ENCODE measurements at regions not wholly inside any gene's neighbourhood (a gene's known extent, or its start where the extent isn't known, plus 50 kb on each side); places are given as distances from the start of the nearest gene placed in this dataset.

DNA sequence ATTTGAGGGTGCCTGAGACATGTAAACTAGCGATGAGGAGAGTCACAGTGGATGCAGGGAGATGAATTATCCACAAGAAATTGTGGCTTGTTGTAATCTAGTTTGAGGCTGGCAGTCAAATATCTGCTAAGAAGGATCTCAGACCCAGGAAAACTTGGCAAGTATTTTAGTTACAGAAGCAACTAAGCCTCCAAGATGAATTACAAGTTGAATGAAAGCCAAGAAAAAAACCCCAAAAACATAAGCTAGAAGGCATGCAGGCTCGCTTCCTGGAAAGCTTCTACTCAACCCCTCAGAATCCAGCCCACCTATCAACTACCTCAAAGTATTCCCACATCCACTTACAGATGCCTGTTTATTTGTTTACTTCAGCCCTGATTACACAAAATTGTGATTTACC, 696.9 kb downstream of the MAT2B start:
- Histone ChIP-seq H3K36me3 (ENCODE audit: control insufficient read depth in 2 of 2, extremely low read depth in 1 of 2, insufficient read depth in 2 of 2, low read length in 2 of 2) (no peaks in the 10 kb centered on the region), H3K27me3 (ENCODE audit: control insufficient read depth, extremely low read depth, insufficient read depth, low read length) (no peaks in the 10 kb centered on the region), H3K9me3 (ENCODE audit: control insufficient read depth, low read depth, low read length) (no peaks in the 10 kb centered on the region), H3K4me3 (ENCODE audit: control insufficient read depth in 2 of 3, extremely low read depth in 1 of 3, insufficient read depth in 2 of 3, low read depth in 1 of 3, low read length in 3 of 3) (no peak overlapping the region), H3K4me1 (ENCODE audit: control insufficient read depth, extremely low read depth, insufficient read depth, low read length) (no peaks in the 10 kb centered on the region), H3K9me1 (ENCODE audit: control insufficient read depth, extremely low read depth, insufficient read depth, low read length) (no peaks in the 10 kb centered on the region), H3K27ac (ENCODE audit: control insufficient read depth, insufficient read depth, low read length) (no peak overlapping the region), H3K4me2 (ENCODE audit: control insufficient read depth, extremely low read depth, insufficient read depth, low read depth, low read length) (no peak overlapping the region), H4K20me1 (ENCODE audit: control insufficient read depth, extremely low read depth, insufficient read depth, low read length) (no peaks in the 10 kb centered on the region), H3K9ac (ENCODE audit: control insufficient read depth, extremely low read depth, insufficient read depth, low read length) (no peak overlapping the region), H3K79me2 (ENCODE audit: control insufficient read depth, insufficient read depth, low read length) (no peaks in the 10 kb centered on the region), H2AFZ (ENCODE audit: control insufficient read depth, low read length) (no peak overlapping the region)
- TF ChIP-seq CTCF (optimal IDR thresholded peaks at IDR 0.05 in 1 of 3, IDR thresholded peaks at IDR 0.05 in 1 of 3, conservative IDR thresholded peaks at IDR 0.05 in 1 of 3; ENCODE audit: extremely low read depth in 1 of 3, insufficient read depth in 2 of 3, low read length in 3 of 3) = no peak
- no peak for TF ChIP-seq EZH2 (IDR thresholded peaks at IDR 0.05; ENCODE audit: low read length)
- DNase-seq (ENCODE audit: low read depth, low spot score) (no peak), FAIRE-seq (no peak)
- dilution Hi-C loops (cut with MboI; ENCODE audit: extremely low pct_ligation_motif_present, low sequenced_read_pairs) = no loop called here

DNA sequence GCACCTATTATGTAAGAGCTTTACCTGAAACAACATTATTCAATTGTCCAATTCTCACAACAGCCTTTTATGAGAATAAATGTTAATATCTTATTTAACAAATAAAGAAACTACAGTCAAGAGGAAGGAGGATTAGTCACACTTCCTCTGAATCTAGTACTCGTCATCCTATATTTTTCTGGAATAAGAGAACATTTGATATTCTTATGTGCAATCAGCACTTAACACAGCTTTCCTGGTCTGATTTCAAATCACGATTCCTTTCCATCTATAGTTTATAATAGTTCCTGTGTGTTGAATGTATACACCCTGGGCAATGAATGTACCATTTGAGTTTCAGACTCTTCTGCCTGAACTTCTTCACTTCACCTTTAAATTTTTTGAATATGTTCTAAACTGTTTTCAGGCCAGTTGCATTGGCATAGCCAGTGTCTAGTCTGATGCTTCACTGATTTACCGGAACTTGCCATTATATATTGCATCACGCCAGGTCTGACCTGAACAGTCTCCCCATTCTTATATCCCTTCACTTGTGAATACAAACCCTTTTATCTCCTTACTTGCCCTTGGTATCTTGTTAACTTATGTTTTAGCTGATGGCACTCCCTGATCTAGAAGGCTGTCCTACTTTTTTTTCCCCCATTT, 698.3 kb downstream of the MAT2B start:
- FAIRE-seq (no peak), DNase-seq (ENCODE audit: low read depth, low spot score) (no peak)
- Histone ChIP-seq H3K4me2 (ENCODE audit: control insufficient read depth, extremely low read depth, insufficient read depth, low read depth, low read length) (no peak overlapping the region), H3K4me3 (ENCODE audit: control insufficient read depth in 2 of 3, extremely low read depth in 1 of 3, insufficient read depth in 2 of 3, low read depth in 1 of 3, low read length in 3 of 3) (no peak overlapping the region), H4K20me1 (ENCODE audit: control insufficient read depth, extremely low read depth, insufficient read depth, low read length) (no peaks in the 10 kb centered on the region), H3K27ac (ENCODE audit: control insufficient read depth, insufficient read depth, low read length) (no peak overlapping the region), H2AFZ (ENCODE audit: control insufficient read depth, low read length) (no peak overlapping the region), H3K27me3 (ENCODE audit: control insufficient read depth, extremely low read depth, insufficient read depth, low read length) (no peaks in the 10 kb centered on the region), H3K36me3 (ENCODE audit: control insufficient read depth in 2 of 2, extremely low read depth in 1 of 2, insufficient read depth in 2 of 2, low read length in 2 of 2) (no peaks in the 10 kb centered on the region), H3K79me2 (ENCODE audit: control insufficient read depth, insufficient read depth, low read length) (no peaks in the 10 kb centered on the region), H3K9ac (ENCODE audit: control insufficient read depth, extremely low read depth, insufficient read depth, low read length) (no peak overlapping the region), H3K9me1 (ENCODE audit: control insufficient read depth, extremely low read depth, insufficient read depth, low read length) (no peaks in the 10 kb centered on the region), H3K9me3 (ENCODE audit: control insufficient read depth, low read depth, low read length) (no peaks in the 10 kb centered on the region), H3K4me1 (ENCODE audit: control insufficient read depth, extremely low read depth, insufficient read depth, low read length) (no peaks in the 10 kb centered on the region)
- dilution Hi-C loops (cut with MboI; ENCODE audit: extremely low pct_ligation_motif_present, low sequenced_read_pairs) = no loop called here
- TF ChIP-seq EZH2 (IDR thresholded peaks at IDR 0.05; ENCODE audit: low read length) = no peak

Measured in keratinocyte (primary cell).